CD14-positive monocyte (primary cell): ENCODE measurements at regions not wholly inside any gene's neighbourhood (a gene's known extent, or its start where the extent isn't known, plus 50 kb on each side); places are given as distances from the start of the nearest gene placed in this dataset.

ENCODE experiments used
- DNase-seq, 3 donors: peaks; one replicate each; pipeline ENCODE4 v3.0.0-alpha.2; 2011 to 2022
- H2AFZ ChIP-seq: 2 replicates; pipeline ENCODE4 v1.6.0; 2012; ENCODE audit warnings: mild to moderate bottlenecking, low read depth, low read length, inconsistent platforms; ENCODE audit not compliant: insufficient read depth, poor library complexity, severe bottlenecking
- H3K27ac ChIP-seq, 2 donors: 1 replicate in 1 of 2; 2 replicates in 1 of 2; pipeline ENCODE4 v1.5.1; 2012 to 2013; ENCODE audit warnings: low read length in 2 of 2, control low read depth in 1 of 2, inconsistent platforms in 1 of 2, low read depth in 1 of 2, mild to moderate bottlenecking in 1 of 2
- H3K27me3 ChIP-seq, 2 donors: one replicate each; pipeline versions ENCODE4 v1.6.0 to v1.6.1; 2011 to 2013; ENCODE audit warnings: low read length in 2 of 2; ENCODE audit not compliant: control insufficient read depth in 2 of 2, insufficient read depth in 2 of 2
- H3K36me3 ChIP-seq, 2 donors: replicated peaks in 1 of 2; 1 replicate in 1 of 2; 2 replicates in 1 of 2; pipeline versions ENCODE4 v1.5.1 to v1.6.1; 2012 to 2013; ENCODE audit warnings: low read length in 2 of 2, control low read depth in 1 of 2, inconsistent platforms in 1 of 2, mild to moderate bottlenecking in 1 of 2; ENCODE audit not compliant: insufficient read depth in 2 of 2, control insufficient read depth in 1 of 2
- H3K4me1 ChIP-seq, 2 donors: 1 replicate in 1 of 2; 2 replicates in 1 of 2; pipeline versions ENCODE4 v1.5.1 to v1.6.1; 2012 to 2013; ENCODE audit warnings: low read length in 2 of 2, control low read depth in 1 of 2, inconsistent platforms in 1 of 2, mild to moderate bottlenecking in 1 of 2, moderate library complexity in 1 of 2; ENCODE audit not compliant: insufficient read depth in 2 of 2, control insufficient read depth in 1 of 2
- H3K4me2 ChIP-seq: replicated peaks from 2 replicates; pipeline ENCODE3; 2012; ENCODE audit warnings: low read length, moderate library complexity, mild to moderate bottlenecking; ENCODE audit not compliant: poor library complexity, severe bottlenecking; ENCODE audit errors: extremely low read depth
- H3K4me3 ChIP-seq, 3 experiments: fragments of 200-600 bp in 1 of 3; sonication (generic) in 1 of 3; replicated peaks in 1 of 3; 1 replicate in 2 of 3; 2 replicates in 1 of 3; pipeline ENCODE4 v1.5.1; 2011 to 2013; ENCODE audit warnings: low read length in 3 of 3, mild to moderate bottlenecking in 3 of 3, control low read depth in 2 of 3, low read depth in 2 of 3, inconsistent platforms in 1 of 3, moderate library complexity in 1 of 3
- H3K79me2 ChIP-seq: 2 replicates; pipeline ENCODE4 v1.6.0; 2012; ENCODE audit warnings: mild to moderate bottlenecking, control low read depth, inconsistent platforms, low read length, moderate library complexity; ENCODE audit not compliant: insufficient read depth
- H3K9ac ChIP-seq: 2 replicates; pipeline ENCODE4 v1.6.0; 2017; ENCODE audit warnings: low read length, mild to moderate bottlenecking; ENCODE audit not compliant: insufficient read depth, poor library complexity, severe bottlenecking
- H3K9me3 ChIP-seq, 2 donors: replicated peaks in 1 of 2; 1 replicate in 1 of 2; 2 replicates in 1 of 2; pipeline versions ENCODE4 v1.5.1 to v1.6.1; 2012 to 2013; ENCODE audit warnings: low read length in 2 of 2, control low read depth in 1 of 2; ENCODE audit not compliant: control insufficient read depth in 1 of 2, insufficient read depth in 1 of 2
- H4K20me1 ChIP-seq: 2 replicates; pipeline ENCODE4 v1.6.0; 2012; ENCODE audit warnings: mild to moderate bottlenecking, low read length, control low read depth, moderate library complexity; ENCODE audit not compliant: insufficient read depth
- H3K27ac Mint-ChIP-seq, 7 donors: one replicate each; pipeline ENCODE4 v1.8.0; 2020; ENCODE audit warnings: mild to moderate bottlenecking in 7 of 7, mixed read lengths in 7 of 7, moderate library complexity in 6 of 7, inconsistent platforms in 2 of 7
- H3K27me3 Mint-ChIP-seq, 3 donors: one replicate each; pipeline ENCODE4 v1.8.0; 2021 to 2022; ENCODE audit warnings: low read depth in 3 of 3, mild to moderate bottlenecking in 3 of 3, mixed read lengths in 3 of 3, moderate library complexity in 3 of 3, inconsistent platforms in 1 of 3
- H3K36me3 Mint-ChIP-seq, 2 donors: one replicate each; pipeline ENCODE4 v1.8.0; 2020; ENCODE audit warnings: mixed read lengths in 2 of 2, inconsistent platforms in 1 of 2, mild to moderate bottlenecking in 1 of 2
- H3K4me1 Mint-ChIP-seq: one replicate; pipeline ENCODE4 v1.8.0; 2020; ENCODE audit warnings: mild to moderate bottlenecking, mixed read lengths
- H3K4me3 Mint-ChIP-seq, 2 donors: one replicate each; pipeline ENCODE4 v1.8.0; 2020; ENCODE audit warnings: mild to moderate bottlenecking in 2 of 2, mixed read lengths in 2 of 2, moderate library complexity in 1 of 2
- H3K9me3 Mint-ChIP-seq, 7 donors: one replicate each; pipeline ENCODE4 v1.8.0; 2020 to 2022; ENCODE audit warnings: mixed read lengths in 7 of 7, mild to moderate bottlenecking in 6 of 7, moderate library complexity in 6 of 7, inconsistent platforms in 2 of 7
- WGBS: methylation state at CpG from one replicate; pipeline ENCODE4 v1.1.5; 2013; ENCODE audit warnings: missing lambda C conversion rate; ENCODE audit not compliant: insufficient coverage; 5-methylcytosine and 5-hydroxymethylcytosine counted together
- intact Hi-C, 2 donors: fragments of 100-400 bp; cut with micrococcal nuclease; formaldehyde crosslinking; loops; one replicate each; pipeline versions ENCODE4 v1.15.0 to v1.15.1; 2023
- TF ChIP-seq, protein P1 (sequence below): fragments of 200-600 bp; IDR thresholded peaks from one replicate; pipeline ENCODE4 v1.8.0; 2022; ENCODE audit warnings: antibody characterized with exemption, mild to moderate bottlenecking

DNA sequence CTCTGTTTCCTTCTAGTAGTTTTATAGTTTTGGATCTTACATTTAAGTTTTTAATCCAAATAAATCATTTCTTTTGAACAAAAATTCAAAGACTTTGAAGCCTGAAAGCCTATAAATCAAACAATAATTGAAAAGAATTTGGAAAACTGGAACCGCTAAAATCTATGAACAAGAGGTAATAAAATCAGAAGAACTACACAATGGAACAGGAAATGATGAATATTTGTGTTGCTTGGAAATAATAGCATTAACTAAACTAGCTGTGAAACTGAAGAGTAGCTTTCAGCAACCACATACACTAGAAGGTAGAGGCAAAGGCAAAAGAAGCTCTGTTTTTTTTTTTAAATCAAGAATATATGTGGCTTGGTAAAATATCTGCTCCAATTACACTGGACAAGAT, 147.9 kb upstream of the ABI3BP start:
- Histone ChIP-seq H3K27me3 (no peaks in the 10 kb centered on the region), H3K4me3 (no peak overlapping the region), H3K4me1 (no peaks in the 10 kb centered on the region), H3K27ac (no peak overlapping the region), H3K9ac (no peak overlapping the region), H3K4me2 (no peak overlapping the region), H3K9me3 (no peaks in the 10 kb centered on the region), H4K20me1 (no peaks in the 10 kb centered on the region), H3K36me3 (no peaks in the 10 kb centered on the region), H3K79me2 (no peaks in the 10 kb centered on the region), H2AFZ (no peak overlapping the region)
- no peak overlapping the region for H3K4me3 Mint-ChIP-seq
- no peaks in the 10 kb centered on the region for H3K36me3 Mint-ChIP-seq
- H3K9me3 Mint-ChIP-seq = peaks cover 0 to 2% (median 0%) of the 10 kb centered on the region in 7 donors
- intact Hi-C loops = no loop called here
- H3K27ac Mint-ChIP-seq = no peak overlapping the region
- WGBS = no CpG with 5 or more reads among the region's 1 CpG
- no peak for DNase-seq
- H3K4me1 Mint-ChIP-seq = no peaks in the 10 kb centered on the region
- H3K27me3 Mint-ChIP-seq = peaks cover 0 to 2% (median 0%) of the 10 kb centered on the region in 3 donors
- TF ChIP-seq, protein P1, sequence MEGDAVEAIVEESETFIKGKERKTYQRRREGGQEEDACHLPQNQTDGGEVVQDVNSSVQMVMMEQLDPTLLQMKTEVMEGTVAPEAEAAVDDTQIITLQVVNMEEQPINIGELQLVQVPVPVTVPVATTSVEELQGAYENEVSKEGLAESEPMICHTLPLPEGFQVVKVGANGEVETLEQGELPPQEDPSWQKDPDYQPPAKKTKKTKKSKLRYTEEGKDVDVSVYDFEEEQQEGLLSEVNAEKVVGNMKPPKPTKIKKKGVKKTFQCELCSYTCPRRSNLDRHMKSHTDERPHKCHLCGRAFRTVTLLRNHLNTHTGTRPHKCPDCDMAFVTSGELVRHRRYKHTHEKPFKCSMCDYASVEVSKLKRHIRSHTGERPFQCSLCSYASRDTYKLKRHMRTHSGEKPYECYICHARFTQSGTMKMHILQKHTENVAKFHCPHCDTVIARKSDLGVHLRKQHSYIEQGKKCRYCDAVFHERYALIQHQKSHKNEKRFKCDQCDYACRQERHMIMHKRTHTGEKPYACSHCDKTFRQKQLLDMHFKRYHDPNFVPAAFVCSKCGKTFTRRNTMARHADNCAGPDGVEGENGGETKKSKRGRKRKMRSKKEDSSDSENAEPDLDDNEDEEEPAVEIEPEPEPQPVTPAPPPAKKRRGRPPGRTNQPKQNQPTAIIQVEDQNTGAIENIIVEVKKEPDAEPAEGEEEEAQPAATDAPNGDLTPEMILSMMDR = no peak

DNA sequence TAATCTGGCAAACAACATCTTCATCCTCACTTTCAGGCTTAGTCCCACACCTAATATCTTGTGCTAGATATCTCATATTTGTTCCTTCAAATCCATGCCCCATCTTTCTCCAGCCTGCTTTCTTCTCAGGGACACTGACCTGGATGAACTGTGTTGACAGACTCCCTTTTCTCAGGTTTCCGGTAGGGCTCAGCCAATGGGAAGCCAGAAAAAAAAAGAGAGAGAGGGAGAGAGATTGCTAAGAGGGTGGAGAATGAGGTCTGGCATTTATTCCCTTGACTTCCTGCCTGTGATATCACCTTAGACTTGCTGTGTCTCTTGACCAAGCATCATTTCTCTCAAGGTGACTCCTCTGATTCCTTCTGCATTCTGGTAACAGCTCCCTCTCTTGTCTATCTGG, 145.6 kb upstream of the ABI3BP start:
- WGBS = no CpG with 5 or more reads among the region's 1 CpG
- no peaks in the 10 kb centered on the region for H3K27me3 ChIP-seq
- no peak overlapping the region for H3K27ac Mint-ChIP-seq

More for the DNA sequence above, 145.6 kb upstream of the ABI3BP start:
- H3K4me1 ChIP-seq = no peaks in the 10 kb centered on the region
- H3K27ac ChIP-seq = no peak overlapping the region
- no peaks in the 10 kb centered on the region for H4K20me1 ChIP-seq
- no peak for DNase-seq
- no peak overlapping the region for H3K9ac ChIP-seq
- H3K36me3 ChIP-seq = no peaks in the 10 kb centered on the region
- H3K4me1 Mint-ChIP-seq = peaks cover 2% of the 10 kb centered on the region
- H3K79me2 ChIP-seq = no peaks in the 10 kb centered on the region
- peaks cover 0 to 2% (median 0%) of the 10 kb centered on the region in 7 donors for H3K9me3 Mint-ChIP-seq
- H2AFZ ChIP-seq = no peak overlapping the region
- intact Hi-C loops = no loop called here
- TF ChIP-seq, protein P1 = no peak
- H3K36me3 Mint-ChIP-seq = no peaks in the 10 kb centered on the region
- H3K4me3 Mint-ChIP-seq = no peak overlapping the region
- H3K4me3 ChIP-seq = no peak overlapping the region
- H3K27me3 Mint-ChIP-seq = peaks cover 0 to 2% (median 0%) of the 10 kb centered on the region in 3 donors
- no peaks in the 10 kb centered on the region for H3K9me3 ChIP-seq
- H3K4me2 ChIP-seq = no peak overlapping the region
